ENCODE measurements at regions not wholly inside any gene's neighbourhood (a gene's known extent, or its start where the extent isn't known, plus 50 kb on each side); places are given as distances from the start of the nearest gene placed in this dataset.

GRCh38 chr9:82598241-82599039 is 464.5 kb downstream of the RASEF start:
- WGBS, 2 experiments (ENCODE audit: insufficient coverage in 2 of 2): 92 to 94% methylated on average over 2 to 4 of the region's 6 CpGs
- no peak overlapping the region for H3K4me3 ChIP-seq (ENCODE audit: extremely low read depth, insufficient read depth, low read length, poor library complexity, severe bottlenecking)
- no peak overlapping the region for H3K27ac ChIP-seq (ENCODE audit: low read depth, low read length, severe bottlenecking)
- no peaks in the 10 kb centered on the region for H3K9me3 ChIP-seq (ENCODE audit: control insufficient read depth, low read length)
- H3K4me1 ChIP-seq (ENCODE audit: control insufficient read depth, insufficient read depth, low read length, poor library complexity, severe bottlenecking): peaks cover 17% of the 10 kb centered on the region
- H3K36me3 ChIP-seq (ENCODE audit: control insufficient read depth, insufficient read depth, low read length): no peaks in the 10 kb centered on the region

- H3K4me1 ChIP-seq (ENCODE audit: control insufficient read depth, insufficient read depth, low read length, poor library complexity, severe bottlenecking): peaks cover 20% of the 10 kb centered on the region
- no peak overlapping the region for H3K27ac ChIP-seq (ENCODE audit: low read depth, low read length, severe bottlenecking)
- H3K36me3 ChIP-seq (ENCODE audit: control insufficient read depth, insufficient read depth, low read length): no peaks in the 10 kb centered on the region
- no peaks in the 10 kb centered on the region for H3K9me3 ChIP-seq (ENCODE audit: control insufficient read depth, low read length)
- no peak overlapping the region for H3K4me3 ChIP-seq (ENCODE audit: extremely low read depth, insufficient read depth, low read length, poor library complexity, severe bottlenecking)
- no CpG with 5 or more reads among the region's 2 CpGs for WGBS, 2 experiments (ENCODE audit: insufficient coverage in 2 of 2)
These were observed 463.5 kb downstream of the RASEF start for GRCh38 chr9:82599336-82599949.

- WGBS, 2 experiments (ENCODE audit: insufficient coverage in 2 of 2): 82 to 90% methylated on average over 5 to 7 of the region's 10 CpGs
- peaks cover 20% of the 10 kb centered on the region for H3K4me1 ChIP-seq (ENCODE audit: control insufficient read depth, insufficient read depth, low read length, poor library complexity, severe bottlenecking)
- no peaks in the 10 kb centered on the region for H3K36me3 ChIP-seq (ENCODE audit: control insufficient read depth, insufficient read depth, low read length)
- H3K9me3 ChIP-seq (ENCODE audit: control insufficient read depth, low read length): no peaks in the 10 kb centered on the region
- H3K27ac ChIP-seq (ENCODE audit: low read depth, low read length, severe bottlenecking): peak overlapping the region; percentile 36
- no peak overlapping the region for H3K4me3 ChIP-seq (ENCODE audit: extremely low read depth, insufficient read depth, low read length, poor library complexity, severe bottlenecking)
These were observed 462.2 kb downstream of the RASEF start for GRCh38 chr9:82600536-82601292.

GRCh38 chr9:82601293-82601771 is 461.6 kb downstream of the RASEF start:
- peak overlapping the region; percentile 36 for H3K27ac ChIP-seq (ENCODE audit: low read depth, low read length, severe bottlenecking)
- peaks cover 20% of the 10 kb centered on the region for H3K4me1 ChIP-seq (ENCODE audit: control insufficient read depth, insufficient read depth, low read length, poor library complexity, severe bottlenecking)
- H3K9me3 ChIP-seq (ENCODE audit: control insufficient read depth, low read length): no peaks in the 10 kb centered on the region
- 100% methylated on average over 1 of the region's 2 CpGs; no CpG with 5 or more reads in 1 of the 2 experiments for WGBS, 2 experiments (ENCODE audit: insufficient coverage in 2 of 2)
- H3K36me3 ChIP-seq (ENCODE audit: control insufficient read depth, insufficient read depth, low read length): no peaks in the 10 kb centered on the region
- H3K4me3 ChIP-seq (ENCODE audit: extremely low read depth, insufficient read depth, low read length, poor library complexity, severe bottlenecking): no peak overlapping the region

GRCh38 chr9:82604947-82605656 is 457.8 kb downstream of the RASEF start:
- Histone ChIP-seq H3K36me3 (ENCODE audit: control insufficient read depth, insufficient read depth, low read length) (no peaks in the 10 kb centered on the region), H3K4me1 (ENCODE audit: control insufficient read depth, insufficient read depth, low read length, poor library complexity, severe bottlenecking) (peaks cover 15% of the 10 kb centered on the region), H3K4me3 (ENCODE audit: extremely low read depth, insufficient read depth, low read length, poor library complexity, severe bottlenecking) (no peak overlapping the region), H3K9me3 (ENCODE audit: control insufficient read depth, low read length) (no peaks in the 10 kb centered on the region), H3K27ac (ENCODE audit: low read depth, low read length, severe bottlenecking) (no peak overlapping the region)
- WGBS, 2 experiments (ENCODE audit: insufficient coverage in 2 of 2): 66 to 93% methylated on average over 2 of the region's 3 CpGs

GRCh38 chr9:82605657-82606031 is 457.3 kb downstream of the RASEF start:
- H3K4me1 ChIP-seq (ENCODE audit: control insufficient read depth, insufficient read depth, low read length, poor library complexity, severe bottlenecking): peaks cover 12% of the 10 kb centered on the region
- H3K27ac ChIP-seq (ENCODE audit: low read depth, low read length, severe bottlenecking): no peak overlapping the region
- H3K9me3 ChIP-seq (ENCODE audit: control insufficient read depth, low read length): no peaks in the 10 kb centered on the region
- H3K36me3 ChIP-seq (ENCODE audit: control insufficient read depth, insufficient read depth, low read length): no peaks in the 10 kb centered on the region
- H3K4me3 ChIP-seq (ENCODE audit: extremely low read depth, insufficient read depth, low read length, poor library complexity, severe bottlenecking): no peak overlapping the region

- Histone ChIP-seq H3K36me3 (ENCODE audit: control insufficient read depth, insufficient read depth, low read length) (no peaks in the 10 kb centered on the region), H3K9me3 (ENCODE audit: control insufficient read depth, low read length) (no peaks in the 10 kb centered on the region), H3K4me1 (ENCODE audit: control insufficient read depth, insufficient read depth, low read length, poor library complexity, severe bottlenecking) (peaks cover 8% of the 10 kb centered on the region), H3K27ac (ENCODE audit: low read depth, low read length, severe bottlenecking) (no peak overlapping the region), H3K4me3 (ENCODE audit: extremely low read depth, insufficient read depth, low read length, poor library complexity, severe bottlenecking) (no peak overlapping the region)
- 80 to 100% methylated on average over 1 of the region's 1 CpG for WGBS, 2 experiments (ENCODE audit: insufficient coverage in 2 of 2)
These were observed 456.9 kb downstream of the RASEF start for GRCh38 chr9:82606071-82606470.

- Histone ChIP-seq H3K4me3 (ENCODE audit: extremely low read depth, insufficient read depth, low read length, poor library complexity, severe bottlenecking) (no peak overlapping the region), H3K9me3 (ENCODE audit: control insufficient read depth, low read length) (no peaks in the 10 kb centered on the region), H3K36me3 (ENCODE audit: control insufficient read depth, insufficient read depth, low read length) (no peaks in the 10 kb centered on the region), H3K4me1 (ENCODE audit: control insufficient read depth, insufficient read depth, low read length, poor library complexity, severe bottlenecking) (peaks cover 4% of the 10 kb centered on the region), H3K27ac (ENCODE audit: low read depth, low read length, severe bottlenecking) (no peak overlapping the region)
- WGBS, 2 experiments (ENCODE audit: insufficient coverage in 2 of 2): 36 to 45% methylated on average over 4 to 5 of the region's 7 CpGs
These were observed 456.2 kb downstream of the RASEF start for GRCh38 chr9:82606492-82607382.

- WGBS, 2 experiments (ENCODE audit: insufficient coverage in 2 of 2): 77% methylated on average over 3 of the region's 4 CpGs; no CpG with 5 or more reads in 1 of the 2 experiments
- peaks cover 4% of the 10 kb centered on the region for H3K4me1 ChIP-seq (ENCODE audit: control insufficient read depth, insufficient read depth, low read length, poor library complexity, severe bottlenecking)
- no peak overlapping the region for H3K4me3 ChIP-seq (ENCODE audit: extremely low read depth, insufficient read depth, low read length, poor library complexity, severe bottlenecking)
- no peak overlapping the region for H3K27ac ChIP-seq (ENCODE audit: low read depth, low read length, severe bottlenecking)
- H3K36me3 ChIP-seq (ENCODE audit: control insufficient read depth, insufficient read depth, low read length): no peaks in the 10 kb centered on the region
- H3K9me3 ChIP-seq (ENCODE audit: control insufficient read depth, low read length): no peaks in the 10 kb centered on the region
These were observed 454.5 kb downstream of the RASEF start for GRCh38 chr9:82608487-82608886.

Measured in mesodermal cell (in vitro differentiated cells).